ENCODE measurements at regions not wholly inside any gene's neighbourhood (a gene's known extent, or its start where the extent isn't known, plus 50 kb on each side); places are given as distances from the start of the nearest gene placed in this dataset.

- no peak for DNase-seq (ENCODE audit: low read depth, low spot score)
Observed at GRCh38 chr4:159035570-159035969, 67.3 kb upstream of the RAPGEF2 start.

GRCh38 chr4:159038536-159038935, 64.3 kb upstream of the RAPGEF2 start:
- DNase-seq (ENCODE audit: low read depth, low spot score): no peak

- no peak for DNase-seq (ENCODE audit: low read depth, low spot score)
Observed at GRCh38 chr4:159041054-159042034, 61.5 kb upstream of the RAPGEF2 start.

GRCh38 chr4:159042097-159042605, 60.7 kb upstream of the RAPGEF2 start:
- no peak for DNase-seq (ENCODE audit: low read depth, low spot score)

GRCh38 chr4:159042868-159043267, 60.0 kb upstream of the RAPGEF2 start:
- no peak for DNase-seq (ENCODE audit: low read depth, low spot score)

- DNase-seq (ENCODE audit: low read depth, low spot score): no peak
Observed at GRCh38 chr4:159043861-159044260, 59.0 kb upstream of the RAPGEF2 start.

GRCh38 chr4:159045321-159045720, 57.6 kb upstream of the RAPGEF2 start:
- DNase-seq (ENCODE audit: low read depth, low spot score): no peak

GRCh38 chr4:159046683-159047082, 56.2 kb upstream of the RAPGEF2 start:
- DNase-seq (ENCODE audit: low read depth, low spot score): no peak

GRCh38 chr4:159047478-159048165, 55.3 kb upstream of the RAPGEF2 start:
- DNase-seq (ENCODE audit: low read depth, low spot score): no peak

- peak; percentile 21 for DNase-seq (ENCODE audit: low read depth, low spot score)
Observed at GRCh38 chr4:159048166-159048886, 54.6 kb upstream of the RAPGEF2 start.

GRCh38 chr4:159049780-159050375, 53.0 kb upstream of the RAPGEF2 start:
- DNase-seq (ENCODE audit: low read depth, low spot score): no peak

GRCh38 chr4:159051245-159052071, 51.4 kb upstream of the RAPGEF2 start:
- no peak for DNase-seq (ENCODE audit: low read depth, low spot score)

GRCh38 chr4:159052315-159052714, 50.6 kb upstream of the RAPGEF2 start:
- DNase-seq (ENCODE audit: low read depth, low spot score): no peak

Data from brain pericyte (primary cell).